AG09309 (cell line): ENCODE measurements at regions not wholly inside any gene's neighbourhood (a gene's known extent, or its start where the extent isn't known, plus 50 kb on each side); places are given as distances from the start of the nearest gene placed in this dataset.

Experiments
- DNase-seq: peaks from one replicate; pipeline ENCODE4 v3.0.0-alpha.2; 2010; ENCODE audit warnings: low read depth
- H3K4me3 ChIP-seq: 2 replicates; pipeline ENCODE4 v1.5.1; 2011; ENCODE audit warnings: mild to moderate bottlenecking, low read depth, low read length, moderate library complexity; ENCODE audit not compliant: control insufficient read depth
- TF ChIP-seq, protein P1 (sequence below): IDR thresholded peaks from 2 replicates; pipeline ENCODE4 v1.5.1; 2011; ENCODE audit warnings: mild to moderate bottlenecking, low read depth, low read length, inconsistent platforms; ENCODE audit not compliant: insufficient read depth, control insufficient read depth; ENCODE audit errors: missing control alignments

- TF ChIP-seq, protein P1, sequence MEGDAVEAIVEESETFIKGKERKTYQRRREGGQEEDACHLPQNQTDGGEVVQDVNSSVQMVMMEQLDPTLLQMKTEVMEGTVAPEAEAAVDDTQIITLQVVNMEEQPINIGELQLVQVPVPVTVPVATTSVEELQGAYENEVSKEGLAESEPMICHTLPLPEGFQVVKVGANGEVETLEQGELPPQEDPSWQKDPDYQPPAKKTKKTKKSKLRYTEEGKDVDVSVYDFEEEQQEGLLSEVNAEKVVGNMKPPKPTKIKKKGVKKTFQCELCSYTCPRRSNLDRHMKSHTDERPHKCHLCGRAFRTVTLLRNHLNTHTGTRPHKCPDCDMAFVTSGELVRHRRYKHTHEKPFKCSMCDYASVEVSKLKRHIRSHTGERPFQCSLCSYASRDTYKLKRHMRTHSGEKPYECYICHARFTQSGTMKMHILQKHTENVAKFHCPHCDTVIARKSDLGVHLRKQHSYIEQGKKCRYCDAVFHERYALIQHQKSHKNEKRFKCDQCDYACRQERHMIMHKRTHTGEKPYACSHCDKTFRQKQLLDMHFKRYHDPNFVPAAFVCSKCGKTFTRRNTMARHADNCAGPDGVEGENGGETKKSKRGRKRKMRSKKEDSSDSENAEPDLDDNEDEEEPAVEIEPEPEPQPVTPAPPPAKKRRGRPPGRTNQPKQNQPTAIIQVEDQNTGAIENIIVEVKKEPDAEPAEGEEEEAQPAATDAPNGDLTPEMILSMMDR: no peak
- H3K4me3 ChIP-seq: no peak overlapping the region
- no peak for DNase-seq
Observed at GRCh38 chr2:13576406-13577036, 859.8 kb downstream of the TRIB2 start.

DNA sequence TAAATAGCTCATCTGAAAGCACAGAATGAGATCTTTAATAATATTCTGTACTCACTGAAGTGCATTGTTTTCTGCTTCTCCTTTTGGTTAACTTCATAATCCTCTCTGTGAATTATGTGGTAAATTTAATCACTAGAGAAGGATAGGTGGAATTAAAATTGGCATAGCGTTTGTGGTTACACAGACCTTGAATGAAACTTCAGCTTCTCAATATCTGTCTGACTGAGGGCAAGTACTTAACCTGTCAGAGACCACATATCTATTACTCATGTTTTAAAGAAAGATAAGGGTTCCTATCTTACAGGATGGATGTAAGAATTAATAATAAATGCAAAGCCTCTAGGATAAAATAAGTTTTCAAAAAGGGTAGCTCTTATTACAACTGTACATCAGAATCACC lies 861.8 kb downstream of the TRIB2 start:
- H3K4me3 ChIP-seq: no peak overlapping the region
- no peak for DNase-seq
- TF ChIP-seq, protein P1: no peak

DNA sequence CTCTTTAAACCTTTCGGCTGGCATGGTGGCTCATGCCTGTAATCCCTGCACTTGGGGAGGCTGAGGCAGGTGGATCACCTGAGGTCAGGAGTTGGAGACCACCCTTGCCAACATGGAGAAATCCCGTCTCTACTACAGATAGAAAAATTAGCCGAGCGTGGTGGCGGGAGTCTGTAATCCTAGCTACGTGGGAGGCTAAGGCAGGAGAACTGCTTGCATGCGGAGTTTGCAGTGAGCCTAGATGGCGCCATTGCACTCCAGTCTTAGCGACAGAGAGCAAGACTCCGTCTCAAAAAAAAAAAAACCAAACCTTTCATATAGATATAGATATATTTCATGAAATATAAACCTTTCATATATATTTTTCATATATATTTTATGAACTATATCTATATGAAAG lies 864.7 kb downstream of the TRIB2 start:
- H3K4me3 ChIP-seq: no peak overlapping the region
- TF ChIP-seq, protein P1: no peak
- no peak for DNase-seq

DNA sequence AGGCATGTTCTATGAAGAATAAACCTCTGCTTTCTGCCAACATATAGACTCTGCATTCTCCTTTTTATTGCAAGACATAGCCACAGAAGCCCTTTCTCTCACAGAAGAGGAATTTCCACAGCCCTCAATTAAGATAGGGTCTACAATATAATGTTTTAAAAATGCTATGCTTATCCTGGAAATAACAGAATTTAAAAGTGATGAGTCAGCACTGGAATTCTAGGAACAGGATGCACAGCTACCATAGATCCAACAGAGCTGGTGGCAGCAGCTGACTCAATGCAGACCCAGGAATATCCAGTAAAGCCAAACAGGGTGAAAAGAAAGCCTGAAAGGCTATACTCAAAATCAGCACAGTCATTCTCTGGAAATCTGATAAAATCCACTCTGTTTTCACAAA lies 866.9 kb downstream of the TRIB2 start:
- TF ChIP-seq, protein P1: no peak
- DNase-seq: no peak
- H3K4me3 ChIP-seq: no peak overlapping the region

GRCh38 chr2:13584020-13584419 lies 867.3 kb downstream of the TRIB2 start:
- no peak overlapping the region for H3K4me3 ChIP-seq
- no peak for DNase-seq
- TF ChIP-seq, protein P1: no peak

- DNase-seq: no peak
- TF ChIP-seq, protein P1: no peak
Observed at GRCh38 chr2:13585732-13586131, 869.0 kb downstream of the TRIB2 start.

More at GRCh38 chr2:13585732-13586131, 869.0 kb downstream of the TRIB2 start:
- H3K4me3 ChIP-seq: no peak overlapping the region
